IMR-90 (cell line): ENCODE measurements at regions not wholly inside any gene's neighbourhood (a gene's known extent, or its start where the extent isn't known, plus 50 kb on each side); places are given as distances from the start of the nearest gene placed in this dataset.

ENCODE experiments used
- ATAC-seq: fragments of 200-7000 bp; cut with Tn5 transposase; 2 replicates; pipeline ENCODE4 v1.9.1; 2020; ENCODE audit warnings: low read depth, mild to moderate bottlenecking, moderate library complexity
- BruUV-seq: library from RNA; stranded (reverse); fragments of 400-500 nt; replicated peaks from 2 replicates; lab custom pipeline; 2021; lab: Mats Ljungman, UMichigan
- CTCF ChIA-PET: fragments of 300-600 bp; formaldehyde crosslinking; extraction: SDS; loops from one replicate; lab custom pipeline; 2021; ENCODE audit warnings: antibody characterized with exemption; lab: Yijun Ruan, JAX
- POLR2A ChIA-PET: fragments of 300-600 bp; sonication (Branson Sonifier 250); formaldehyde crosslinking; loops from one replicate; lab custom pipeline; 2022; ENCODE audit warnings: antibody characterized with exemption; ENCODE audit not compliant: unreplicated experiment; lab: Charles Lee
- DNase-seq: peaks from one replicate; pipeline ENCODE4 v3.0.0; 2013
- H2AFZ ChIP-seq: replicated peaks from 2 replicates; pipeline ENCODE3; 2013; ENCODE audit warnings: low read length, mild to moderate bottlenecking; ENCODE audit not compliant: poor library complexity
- H2AK5ac ChIP-seq: 2 replicates; pipeline ENCODE4 v1.6.1; 2013; ENCODE audit warnings: low read depth, low read length, inconsistent platforms
- H2AK9ac ChIP-seq: replicated peaks from 2 replicates; pipeline ENCODE3; 2013; ENCODE audit warnings: mild to moderate bottlenecking, low read depth, low read length, moderate library complexity; ENCODE audit not compliant: poor library complexity
- H2BK120ac ChIP-seq: 2 replicates; pipeline ENCODE4 v1.6.1; 2013; ENCODE audit warnings: low read depth, low read length, inconsistent platforms
- H2BK15ac ChIP-seq: 3 replicates; pipeline ENCODE4 v1.6.1; 2013; ENCODE audit warnings: low read depth, low read length, inconsistent platforms
- H2BK20ac ChIP-seq: 2 replicates; pipeline ENCODE4 v1.6.1; 2013; ENCODE audit warnings: low read depth, mild to moderate bottlenecking, inconsistent platforms, low read length, moderate library complexity
- H2BK5ac ChIP-seq: 2 replicates; pipeline ENCODE4 v1.6.1; 2013; ENCODE audit warnings: mild to moderate bottlenecking, low read depth, low read length, inconsistent platforms; ENCODE audit not compliant: poor library complexity, severe bottlenecking
- H3K14ac ChIP-seq: replicated peaks from 2 replicates; pipeline ENCODE4 v1.6.1; 2013; ENCODE audit warnings: low read depth, low read length, inconsistent platforms
- H3K18ac ChIP-seq: 2 replicates; pipeline ENCODE4 v1.6.1; 2013; ENCODE audit warnings: low read depth, low read length, control low read depth
- H3K23ac ChIP-seq: 2 replicates; pipeline ENCODE4 v1.6.1; 2013; ENCODE audit warnings: low read depth, low read length, inconsistent platforms
- H3K27ac ChIP-seq: 2 replicates; pipeline ENCODE4 v1.5.1; 2013; ENCODE audit warnings: mild to moderate bottlenecking, control low read depth, low read length; ENCODE audit not compliant: insufficient read depth
- H3K27me3 ChIP-seq: 2 replicates; pipeline ENCODE4 v1.6.1; 2013; ENCODE audit warnings: low read length; ENCODE audit not compliant: control insufficient read depth, insufficient read depth
- H3K36me3 ChIP-seq: 2 replicates; pipeline ENCODE4 v1.6.1; 2013; ENCODE audit warnings: low read length, mixed read lengths; ENCODE audit not compliant: control insufficient read depth, insufficient read depth
- H3K4ac ChIP-seq: 2 replicates; pipeline ENCODE4 v1.6.1; 2013; ENCODE audit warnings: low read depth, low read length, inconsistent platforms
- H3K4me1 ChIP-seq: 2 replicates; pipeline ENCODE4 v1.6.1; 2013; ENCODE audit warnings: low read length, mixed read lengths; ENCODE audit not compliant: control insufficient read depth, insufficient read depth
- H3K4me2 ChIP-seq: 2 replicates; pipeline ENCODE4 v1.6.1; 2013; ENCODE audit warnings: low read depth, mild to moderate bottlenecking, control low read depth, low read length, moderate library complexity
- H3K4me3 ChIP-seq: 2 replicates; pipeline ENCODE4 v1.5.1; 2013; ENCODE audit warnings: low read depth, mild to moderate bottlenecking, control low read depth, low read length, moderate library complexity; ENCODE audit not compliant: insufficient read depth
- H3K56ac ChIP-seq: 2 replicates; pipeline ENCODE4 v1.6.1; 2013; ENCODE audit warnings: low read length, inconsistent platforms; ENCODE audit not compliant: insufficient read depth; ENCODE audit errors: extremely low read depth
- H3K79me1 ChIP-seq, 2 experiments: 2 replicates each; pipeline ENCODE4 v1.6.1; 2013; ENCODE audit warnings: low read length in 2 of 2, inconsistent platforms in 1 of 2, low read depth in 1 of 2
- H3K9ac ChIP-seq: 2 replicates; pipeline ENCODE4 v1.6.1; 2013; ENCODE audit warnings: low read depth, low read length, control low read depth
- H3K9me1 ChIP-seq: 2 replicates; pipeline ENCODE4 v1.6.1; 2013; ENCODE audit warnings: low read length, inconsistent platforms; ENCODE audit not compliant: insufficient read depth
- H3K9me3 ChIP-seq: 2 replicates; pipeline ENCODE4 v1.6.1; 2013; ENCODE audit warnings: low read length; ENCODE audit not compliant: control insufficient read depth, insufficient read depth
- H4K20me1 ChIP-seq: 2 replicates; pipeline ENCODE4 v1.6.1; 2013; ENCODE audit warnings: low read length, inconsistent platforms; ENCODE audit not compliant: insufficient read depth
- H4K5ac ChIP-seq: 2 replicates; pipeline ENCODE4 v1.6.1; 2013; ENCODE audit warnings: mild to moderate bottlenecking, low read depth, low read length, control low read depth
- H4K8ac ChIP-seq, 2 experiments: 2 replicates each; pipeline ENCODE4 v1.6.1; 2013; ENCODE audit warnings: low read depth in 2 of 2, low read length in 2 of 2, control low read depth in 1 of 2, inconsistent platforms in 1 of 2
- H4K91ac ChIP-seq: 2 replicates; pipeline ENCODE4 v1.6.1; 2013; ENCODE audit warnings: low read depth, low read length, inconsistent platforms; ENCODE audit not compliant: insufficient read depth
- SMC3 ChIP-seq: fragments of 150-350 bp; IDR thresholded peaks from 2 replicates; pipeline ENCODE4 v1.6.1; 2016; ENCODE audit warnings: low read depth, mild to moderate bottlenecking, antibody characterized with exemption, low read length, moderate library complexity
- WGBS, 2 experiments: methylation state at CpG; one replicate each; pipeline versions ENCODE4 v1.1.5 to v1.1.7; 2013; ENCODE audit warnings: missing lambda C conversion rate in 2 of 2; ENCODE audit not compliant: insufficient read length in 1 of 2; ENCODE audit errors: extremely low coverage in 2 of 2; 5-methylcytosine and 5-hydroxymethylcytosine counted together
- dilution Hi-C: fragments of 300-500 bp; cut with HindIII; formaldehyde crosslinking; loops from one replicate; pipeline ENCODE4 v1.14.3; 2018; ENCODE audit warnings: low sequenced_read_pairs; ENCODE audit not compliant: unreplicated experiment
- in situ Hi-C: fragments of 300-500 bp; cut with MboI; formaldehyde crosslinking; loops from 3 replicates; pipeline ENCODE4 v1.14.3; 2019; ENCODE audit warnings: low sequenced_read_pairs, inconsistent platforms, mixed read lengths
- intact Hi-C: fragments of 100-400 bp; cut with micrococcal nuclease; formaldehyde crosslinking; loops from 2 replicates; pipeline ENCODE4 v1.10.0; 2022

- H3K79me1 ChIP-seq = no peaks in the 10 kb centered on the region
- no peak overlapping the region for H2BK15ac ChIP-seq
- no peak overlapping the region for H2AK9ac ChIP-seq
- in situ Hi-C loops = no loop called here
- H3K23ac ChIP-seq = no peak overlapping the region
- H3K18ac ChIP-seq = no peak overlapping the region
- H3K4me3 ChIP-seq = no peak overlapping the region
- no peak overlapping the region for H3K27ac ChIP-seq
- intact Hi-C loops = no loop called here
- H2BK20ac ChIP-seq = no peak overlapping the region
- no peak overlapping the region for H3K4ac ChIP-seq
- no peak overlapping the region for H2AFZ ChIP-seq
- no peaks in the 10 kb centered on the region for H3K4me1 ChIP-seq
- H2BK5ac ChIP-seq = no peak overlapping the region
- no peak overlapping the region for H2AK5ac ChIP-seq
- H3K9me3 ChIP-seq = peaks cover 13% of the 10 kb centered on the region; the same call in 1 of the 2 replicates
- H2BK120ac ChIP-seq = no peak overlapping the region
- H4K5ac ChIP-seq = no peak overlapping the region
- no peak overlapping the region for H3K56ac ChIP-seq
- WGBS, 2 experiments = no CpG with 5 or more reads among the region's 2 CpGs
- POLR2A ChIA-PET = no interaction called here
- H4K20me1 ChIP-seq = no peaks in the 10 kb centered on the region
- H3K14ac ChIP-seq = no peak overlapping the region
- no peak for ATAC-seq
- no peak for TF ChIP-seq SMC3
- H3K9me1 ChIP-seq = no peaks in the 10 kb centered on the region
- CTCF ChIA-PET = no interaction called here
- no TSS peak for BruUV-seq
- H3K36me3 ChIP-seq = no peaks in the 10 kb centered on the region
- no peak for DNase-seq
- H4K91ac ChIP-seq = no peak overlapping the region
- no peaks in the 10 kb centered on the region for H3K27me3 ChIP-seq
- H3K4me2 ChIP-seq = no peak overlapping the region
- no peak overlapping the region for H3K9ac ChIP-seq
- H4K8ac ChIP-seq = no peak overlapping the region
- dilution Hi-C loops = no loop called here
These were observed 161.2 kb upstream of the WDR11 start for GRCh38 chr10:120689777-120690529.
